ENCODE measurements at regions not wholly inside any gene's neighbourhood (a gene's known extent, or its start where the extent isn't known, plus 50 kb on each side); places are given as distances from the start of the nearest gene placed in this dataset.

DNA sequence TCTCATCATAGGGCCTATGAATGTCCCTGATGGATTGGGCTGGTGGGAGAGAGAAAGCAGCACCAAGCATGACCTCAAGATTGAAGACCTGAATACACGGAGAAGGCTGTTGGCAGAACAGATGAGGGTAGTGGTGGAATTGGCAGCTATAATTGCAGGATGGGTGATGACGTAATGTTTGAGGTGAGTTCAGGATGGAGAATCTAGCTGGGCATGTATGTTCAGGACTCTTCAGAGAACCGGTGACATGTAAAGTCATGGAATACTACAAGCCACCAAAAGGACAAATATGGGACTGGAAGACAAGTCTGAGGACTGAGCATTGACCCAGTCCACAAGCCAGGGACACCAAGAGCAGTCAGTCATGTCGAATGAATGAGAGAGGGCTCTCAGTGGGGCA lies 999.8 kb upstream of the TMEM132C start:
- Histone ChIP-seq H3K23ac (ENCODE audit: low read depth, low read length, poor library complexity) (no peak overlapping the region), H4K8ac (ENCODE audit: low read depth, low read length) (no peak overlapping the region), H2AFZ (ENCODE audit: low read length) (no peak overlapping the region), H2BK5ac (ENCODE audit: low read length) (no peak overlapping the region), H3K9ac (ENCODE audit: low read depth, low read length, poor library complexity) (no peak overlapping the region), H3K4ac (ENCODE audit: low read length) (no peak overlapping the region), H3K4me2 (ENCODE audit: insufficient read depth, low read length, poor library complexity, severe bottlenecking) (no peak overlapping the region), H3K4me3 (ENCODE audit: low read length in 2 of 2) (no peak overlapping the region), H2BK120ac (ENCODE audit: low read depth, low read length) (no peak overlapping the region), H3K27me3 (ENCODE audit: control insufficient read depth in 3 of 3, insufficient read depth in 3 of 3, low read depth in 1 of 3, low read length in 3 of 3) (no peaks in the 10 kb centered on the region), H3K27ac (replicated peaks; ENCODE audit: low read length) (no peak overlapping the region), H3K4me1 (ENCODE audit: control insufficient read depth in 2 of 2, insufficient read depth in 1 of 2, low read depth in 1 of 2, low read length in 2 of 2) (no peaks in the 10 kb centered on the region), H3K9me3 (replicated peaks in 1 of 2; ENCODE audit: control insufficient read depth in 2 of 2, insufficient read depth in 1 of 2, low read depth in 1 of 2, low read length in 2 of 2) (no peaks in the 10 kb centered on the region), H2AK5ac (ENCODE audit: low read depth, low read length) (no peak overlapping the region), H2BK15ac (ENCODE audit: low read length) (no peak overlapping the region), H3K79me1 (ENCODE audit: low read depth, low read length) (no peaks in the 10 kb centered on the region), H2BK12ac (ENCODE audit: low read length) (no peak overlapping the region), H3K14ac (ENCODE audit: low read length) (no peak overlapping the region), H3K36me3 (replicated peaks in 1 of 2; ENCODE audit: control insufficient read depth in 2 of 2, insufficient read depth in 2 of 2, low read length in 2 of 2) (no peaks in the 10 kb centered on the region), H4K91ac (ENCODE audit: low read depth, low read length, poor library complexity) (no peak overlapping the region), H3K18ac (ENCODE audit: low read length) (no peak overlapping the region)
- no peak for DNase-seq (ENCODE audit: low spot score)
- no CpG with 5 or more reads among the region's 4 CpGs for WGBS, 2 donors (ENCODE audit: extremely low coverage in 2 of 2, insufficient read length in 2 of 2, insufficient replicate concordance in 1 of 2)

DNA sequence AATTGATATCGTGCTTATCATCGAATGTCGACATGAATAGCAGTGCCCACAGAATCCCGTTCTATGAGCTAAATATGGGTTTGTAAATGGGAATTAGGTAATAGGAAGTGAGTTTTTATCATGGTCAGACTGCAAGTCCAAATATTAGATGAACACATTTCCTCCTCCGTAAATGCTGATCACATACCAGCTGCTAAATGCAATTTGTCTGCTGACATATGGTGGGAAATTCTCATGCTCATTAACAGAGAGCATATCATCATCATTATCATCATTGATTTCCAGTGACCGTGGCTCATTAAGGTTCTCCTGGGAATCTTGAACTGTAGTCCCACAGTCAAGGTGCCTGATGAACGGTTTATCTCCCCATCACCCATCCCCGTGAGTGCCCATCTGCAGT lies 998.8 kb upstream of the TMEM132C start:
- Histone ChIP-seq H3K9me3 (replicated peaks in 1 of 2; ENCODE audit: control insufficient read depth in 2 of 2, insufficient read depth in 1 of 2, low read depth in 1 of 2, low read length in 2 of 2) (no peaks in the 10 kb centered on the region), H3K14ac (ENCODE audit: low read length) (no peak overlapping the region), H2BK12ac (ENCODE audit: low read length) (no peak overlapping the region), H2BK15ac (ENCODE audit: low read length) (no peak overlapping the region), H2BK5ac (ENCODE audit: low read length) (no peak overlapping the region), H4K91ac (ENCODE audit: low read depth, low read length, poor library complexity) (no peak overlapping the region), H2AK5ac (ENCODE audit: low read depth, low read length) (no peak overlapping the region), H3K23ac (ENCODE audit: low read depth, low read length, poor library complexity) (no peak overlapping the region), H3K4me2 (ENCODE audit: insufficient read depth, low read length, poor library complexity, severe bottlenecking) (no peak overlapping the region), H3K79me1 (ENCODE audit: low read depth, low read length) (no peaks in the 10 kb centered on the region), H3K27ac (replicated peaks; ENCODE audit: low read length) (no peak overlapping the region), H2BK120ac (ENCODE audit: low read depth, low read length) (no peak overlapping the region), H3K4me3 (ENCODE audit: low read length in 2 of 2) (no peak overlapping the region), H3K36me3 (replicated peaks in 1 of 2; ENCODE audit: control insufficient read depth in 2 of 2, insufficient read depth in 2 of 2, low read length in 2 of 2) (no peaks in the 10 kb centered on the region), H2AFZ (ENCODE audit: low read length) (no peak overlapping the region), H3K18ac (ENCODE audit: low read length) (no peak overlapping the region), H3K27me3 (ENCODE audit: control insufficient read depth in 3 of 3, insufficient read depth in 3 of 3, low read depth in 1 of 3, low read length in 3 of 3) (no peaks in the 10 kb centered on the region), H4K8ac (ENCODE audit: low read depth, low read length) (no peak overlapping the region), H3K4ac (ENCODE audit: low read length) (no peak overlapping the region), H3K9ac (ENCODE audit: low read depth, low read length, poor library complexity) (no peak overlapping the region), H3K4me1 (ENCODE audit: control insufficient read depth in 2 of 2, insufficient read depth in 1 of 2, low read depth in 1 of 2, low read length in 2 of 2) (no peaks in the 10 kb centered on the region)
- WGBS, 2 donors (ENCODE audit: extremely low coverage in 2 of 2, insufficient read length in 2 of 2, insufficient replicate concordance in 1 of 2), result no CpG with 5 or more reads among the region's 8 CpGs
- DNase-seq (ENCODE audit: low spot score), result no peak

DNA sequence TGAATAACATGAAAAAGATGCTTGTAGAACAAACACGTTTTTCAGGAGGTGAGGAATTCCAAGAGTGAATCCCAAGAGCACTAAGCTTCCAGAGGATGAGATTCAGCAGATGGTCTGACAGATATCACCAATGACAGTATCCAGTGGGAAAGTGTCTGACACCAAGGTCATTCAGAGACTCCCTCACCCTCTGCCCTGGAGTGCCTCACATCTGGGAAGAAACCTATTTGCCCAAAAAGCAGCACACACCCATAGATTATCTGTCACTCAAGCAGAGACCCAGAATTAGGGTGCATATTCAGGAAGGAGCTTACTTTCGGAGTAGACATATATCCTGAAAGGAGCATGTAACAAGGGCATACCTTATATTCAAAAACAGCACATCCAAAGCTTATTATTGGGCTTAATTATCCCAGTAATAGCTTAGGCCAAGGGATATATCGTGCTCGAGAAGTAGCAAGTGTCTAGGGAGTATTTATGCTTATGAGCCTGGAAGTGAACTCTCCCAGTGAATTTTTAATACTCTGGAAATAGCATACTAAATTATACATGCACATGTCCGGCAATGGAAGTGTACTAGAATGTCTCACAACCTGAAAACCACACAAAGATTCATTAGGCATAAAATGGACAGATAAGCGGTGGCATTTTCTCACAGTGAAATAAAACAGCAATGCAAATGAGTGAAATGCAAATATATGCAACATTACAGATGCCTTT lies 998.1 kb upstream of the TMEM132C start:
- Histone ChIP-seq H3K23ac (ENCODE audit: low read depth, low read length, poor library complexity) (no peak overlapping the region), H3K4ac (ENCODE audit: low read length) (no peak overlapping the region), H3K36me3 (replicated peaks in 1 of 2; ENCODE audit: control insufficient read depth in 2 of 2, insufficient read depth in 2 of 2, low read length in 2 of 2) (no peaks in the 10 kb centered on the region), H3K9ac (ENCODE audit: low read depth, low read length, poor library complexity) (no peak overlapping the region), H2BK12ac (ENCODE audit: low read length) (no peak overlapping the region), H2AK5ac (ENCODE audit: low read depth, low read length) (no peak overlapping the region), H3K4me2 (ENCODE audit: insufficient read depth, low read length, poor library complexity, severe bottlenecking) (no peak overlapping the region), H2AFZ (ENCODE audit: low read length) (no peak overlapping the region), H3K79me1 (ENCODE audit: low read depth, low read length) (no peaks in the 10 kb centered on the region), H2BK5ac (ENCODE audit: low read length) (no peak overlapping the region), H2BK15ac (ENCODE audit: low read length) (no peak overlapping the region), H3K4me1 (ENCODE audit: control insufficient read depth in 2 of 2, insufficient read depth in 1 of 2, low read depth in 1 of 2, low read length in 2 of 2) (no peaks in the 10 kb centered on the region), H3K9me3 (replicated peaks in 1 of 2; ENCODE audit: control insufficient read depth in 2 of 2, insufficient read depth in 1 of 2, low read depth in 1 of 2, low read length in 2 of 2) (no peaks in the 10 kb centered on the region), H4K8ac (ENCODE audit: low read depth, low read length) (no peak overlapping the region), H3K27ac (replicated peaks; ENCODE audit: low read length) (no peak overlapping the region), H3K27me3 (ENCODE audit: control insufficient read depth in 3 of 3, insufficient read depth in 3 of 3, low read depth in 1 of 3, low read length in 3 of 3) (no peaks in the 10 kb centered on the region), H4K91ac (ENCODE audit: low read depth, low read length, poor library complexity) (no peak overlapping the region), H2BK120ac (ENCODE audit: low read depth, low read length) (no peak overlapping the region), H3K14ac (ENCODE audit: low read length) (no peak overlapping the region), H3K18ac (ENCODE audit: low read length) (no peak overlapping the region), H3K4me3 (ENCODE audit: low read length in 2 of 2) (no peak overlapping the region)
- WGBS, 2 donors (ENCODE audit: extremely low coverage in 2 of 2, insufficient read length in 2 of 2, insufficient replicate concordance in 1 of 2), result no CpG with 5 or more reads among the region's 6 CpGs
- DNase-seq (ENCODE audit: low spot score), result no peak

DNA sequence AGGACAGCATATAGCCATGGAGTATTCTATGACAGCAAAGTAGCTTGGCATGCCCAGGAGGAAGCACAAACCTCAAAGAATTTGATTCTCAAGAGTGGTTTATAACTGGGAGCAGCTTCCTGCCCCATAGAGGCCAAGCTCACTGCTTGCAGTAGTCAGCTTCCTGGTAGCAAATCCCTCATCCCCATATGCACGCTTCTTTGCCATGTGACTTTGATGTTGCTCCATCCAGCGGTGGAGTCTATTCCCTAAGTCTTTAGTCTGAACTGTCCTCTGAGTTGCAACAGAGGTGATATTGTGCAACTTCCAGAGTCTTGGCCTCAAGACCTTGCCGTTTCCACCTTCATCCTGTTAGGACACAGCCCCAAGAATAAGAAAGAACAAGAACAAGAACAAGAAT lies 996.8 kb upstream of the TMEM132C start:
- H3K27ac ChIP-seq (replicated peaks; ENCODE audit: low read length), result no peak overlapping the region
- no peaks in the 10 kb centered on the region for H3K36me3 ChIP-seq (replicated peaks in 1 of 2; ENCODE audit: control insufficient read depth in 2 of 2, insufficient read depth in 2 of 2, low read length in 2 of 2)
- no peaks in the 10 kb centered on the region for H3K79me1 ChIP-seq (ENCODE audit: low read depth, low read length)
- DNase-seq (ENCODE audit: low spot score), result no peak
- H3K4ac ChIP-seq (ENCODE audit: low read length), result no peak overlapping the region
- no peak overlapping the region for H3K14ac ChIP-seq (ENCODE audit: low read length)
- no peak overlapping the region for H4K91ac ChIP-seq (ENCODE audit: low read depth, low read length, poor library complexity)
- no peak overlapping the region for H3K23ac ChIP-seq (ENCODE audit: low read depth, low read length, poor library complexity)
- H3K4me3 ChIP-seq (ENCODE audit: low read length in 2 of 2), result no peak overlapping the region
- no peaks in the 10 kb centered on the region for H3K9me3 ChIP-seq (replicated peaks in 1 of 2; ENCODE audit: control insufficient read depth in 2 of 2, insufficient read depth in 1 of 2, low read depth in 1 of 2, low read length in 2 of 2)
- H2BK12ac ChIP-seq (ENCODE audit: low read length), result no peak overlapping the region
- no peak overlapping the region for H2AK5ac ChIP-seq (ENCODE audit: low read depth, low read length)
- H2BK15ac ChIP-seq (ENCODE audit: low read length), result no peak overlapping the region
- H3K4me1 ChIP-seq (ENCODE audit: control insufficient read depth in 2 of 2, insufficient read depth in 1 of 2, low read depth in 1 of 2, low read length in 2 of 2), result no peaks in the 10 kb centered on the region
- no peak overlapping the region for H2AFZ ChIP-seq (ENCODE audit: low read length)
- H2BK120ac ChIP-seq (ENCODE audit: low read depth, low read length), result no peak overlapping the region
- no CpG with 5 or more reads among the region's 3 CpGs for WGBS, 2 donors (ENCODE audit: extremely low coverage in 2 of 2, insufficient read length in 2 of 2, insufficient replicate concordance in 1 of 2)
- no peak overlapping the region for H3K9ac ChIP-seq (ENCODE audit: low read depth, low read length, poor library complexity)
- no peak overlapping the region for H3K4me2 ChIP-seq (ENCODE audit: insufficient read depth, low read length, poor library complexity, severe bottlenecking)
- no peak overlapping the region for H3K18ac ChIP-seq (ENCODE audit: low read length)
- no peak overlapping the region for H2BK5ac ChIP-seq (ENCODE audit: low read length)
- H4K8ac ChIP-seq (ENCODE audit: low read depth, low read length), result no peak overlapping the region
- no peaks in the 10 kb centered on the region for H3K27me3 ChIP-seq (ENCODE audit: control insufficient read depth in 3 of 3, insufficient read depth in 3 of 3, low read depth in 1 of 3, low read length in 3 of 3)
